ENCODE measurements at regions not wholly inside any gene's neighbourhood (a gene's known extent, or its start where the extent isn't known, plus 50 kb on each side); places are given as distances from the start of the nearest gene placed in this dataset.
"Not testable (repeated sequence)": the region's sequence is repeated elsewhere in the genome, so short reads cannot be mapped to it uniquely, and the experiment has no call there.

- DNase-seq (ENCODE audit: low spot score in 2 of 2): no peak
- Histone ChIP-seq H3K4me1 (no peaks in the 10 kb centered on the region), H3K27ac (no peak overlapping the region), H3K27me3 (no peaks in the 10 kb centered on the region), H3K9me3 (no peaks in the 10 kb centered on the region), H3K36me3 (no peaks in the 10 kb centered on the region), H3K4me3 (no peak overlapping the region)
- 70% methylated on average over 4 of the region's 4 CpGs for WGBS
- TF ChIP-seq CTCF (IDR thresholded peaks at IDR 0.05) (no peak), POLR2AphosphoS5 (IDR thresholded peaks at IDR 0.05) (no peak), POLR2A (IDR thresholded peaks at IDR 0.05) (no peak), EP300 (IDR thresholded peaks at IDR 0.05) (no peak)
These were observed 1043.0 kb upstream of the CDH18 start for GRCh38 chr5:21030981-21031380.

GRCh38 chr5:21024966-21025365 lies 1037.0 kb upstream of the CDH18 start:
- peaks cover 14% of the 10 kb centered on the region for H3K9me3 ChIP-seq
- H3K36me3 ChIP-seq: no peaks in the 10 kb centered on the region
- H3K27me3 ChIP-seq: no peaks in the 10 kb centered on the region
- 53% methylated on average over 1 of the region's 1 CpG for WGBS
- TF ChIP-seq CTCF (IDR thresholded peaks at IDR 0.05) (no peak), POLR2AphosphoS5 (IDR thresholded peaks at IDR 0.05) (no peak), POLR2A (IDR thresholded peaks at IDR 0.05) (no peak), EP300 (IDR thresholded peaks at IDR 0.05) (no peak)
- H3K4me3 ChIP-seq: no peak overlapping the region
- no peak for DNase-seq (ENCODE audit: low spot score in 2 of 2)
- H3K4me1 ChIP-seq: no peaks in the 10 kb centered on the region
- H3K27ac ChIP-seq: no peak overlapping the region

GRCh38 chr5:21013237-21013636 lies 1025.2 kb upstream of the CDH18 start:
- WGBS: 28% methylated on average over 2 of the region's 2 CpGs
- Histone ChIP-seq H3K27me3 (no peaks in the 10 kb centered on the region), H3K4me1 (no peaks in the 10 kb centered on the region), H3K9me3 (no peaks in the 10 kb centered on the region), H3K36me3 (no peaks in the 10 kb centered on the region), H3K27ac (no peak overlapping the region), H3K4me3 (no peak overlapping the region)
- TF ChIP-seq EP300 (IDR thresholded peaks at IDR 0.05): no peak
- TF ChIP-seq CTCF (IDR thresholded peaks at IDR 0.05): no peak
- DNase-seq (ENCODE audit: low spot score in 2 of 2): no peak

GRCh38 chr5:21007781-21008180 lies 1019.8 kb upstream of the CDH18 start:
- H3K9me3 ChIP-seq: no peaks in the 10 kb centered on the region
- no peak for DNase-seq (ENCODE audit: low spot score in 2 of 2)
- no peaks in the 10 kb centered on the region for H3K4me1 ChIP-seq
- H3K36me3 ChIP-seq: no peaks in the 10 kb centered on the region
- H3K4me3 ChIP-seq: no peak overlapping the region
- TF ChIP-seq POLR2AphosphoS5 (IDR thresholded peaks at IDR 0.05): no peak
- TF ChIP-seq POLR2A (IDR thresholded peaks at IDR 0.05): no peak
- TF ChIP-seq CTCF (IDR thresholded peaks at IDR 0.05): no peak
- no peak for TF ChIP-seq EP300 (IDR thresholded peaks at IDR 0.05)
- no peak overlapping the region for H3K27ac ChIP-seq
- H3K27me3 ChIP-seq: no peaks in the 10 kb centered on the region
- WGBS: 77% methylated on average over 2 of the region's 2 CpGs

GRCh38 chr5:20988933-20989332 lies 1000.9 kb upstream of the CDH18 start:
- not testable (repeated sequence) for H3K27me3 ChIP-seq; H3K36me3 ChIP-seq; DNase-seq (ENCODE audit: low spot score in 2 of 2); H3K9me3 ChIP-seq; H3K4me3 ChIP-seq; H3K27ac ChIP-seq; H3K4me1 ChIP-seq
- 36% methylated on average over 2 of the region's 2 CpGs for WGBS

- H3K27me3 ChIP-seq: no peaks in the 10 kb centered on the region
- TF ChIP-seq POLR2AphosphoS5 (IDR thresholded peaks at IDR 0.05) (no peak), POLR2A (IDR thresholded peaks at IDR 0.05) (no peak), CTCF (IDR thresholded peaks at IDR 0.05) (no peak), EP300 (IDR thresholded peaks at IDR 0.05) (no peak)
- H3K4me1 ChIP-seq: no peaks in the 10 kb centered on the region
- H3K27ac ChIP-seq: no peak overlapping the region
- peaks cover 10% of the 10 kb centered on the region for H3K9me3 ChIP-seq
- WGBS: 76% methylated on average over 2 of the region's 2 CpGs
- H3K36me3 ChIP-seq: no peaks in the 10 kb centered on the region
- DNase-seq (ENCODE audit: low spot score in 2 of 2): no peak
- H3K4me3 ChIP-seq: no peak overlapping the region
These were observed 997.8 kb upstream of the CDH18 start for GRCh38 chr5:20985754-20986153.

Measured in suprapubic skin (tissue), 4 donors.